H9 (cell line): ENCODE measurements at regions not wholly inside any gene's neighbourhood (a gene's known extent, or its start where the extent isn't known, plus 50 kb on each side); places are given as distances from the start of the nearest gene placed in this dataset.
A peak's percentile ranks its signal among the peaks of the same experiment; 100 is the strongest.

Experiments
- DNase-seq: peaks from one replicate; pipeline ENCODE4 v3.0.0-alpha.2; 2017
- H2AFZ ChIP-seq: one replicate; pipeline ENCODE4 v1.6.1; 2013; ENCODE audit warnings: mild to moderate bottlenecking, low read length, control low read depth, moderate library complexity
- H2AK5ac ChIP-seq: 2 replicates; pipeline ENCODE4 v1.6.1; 2013; ENCODE audit warnings: low read length, control low read depth, mixed read lengths; ENCODE audit not compliant: insufficient read length
- H2BK120ac ChIP-seq: one replicate; pipeline ENCODE4 v1.6.1; 2013; ENCODE audit warnings: low read depth, mild to moderate bottlenecking, low read length, control low read depth, inconsistent platforms; ENCODE audit not compliant: poor library complexity, severe bottlenecking
- H2BK12ac ChIP-seq: 2 replicates; pipeline ENCODE4 v1.6.1; 2013; ENCODE audit warnings: low read length, control low read depth, mixed read lengths, low read depth; ENCODE audit not compliant: insufficient read length
- H2BK15ac ChIP-seq: 2 replicates; pipeline ENCODE4 v1.6.1; 2013; ENCODE audit warnings: low read depth, low read length, control low read depth
- H2BK20ac ChIP-seq: one replicate; pipeline ENCODE4 v1.6.1; 2013; ENCODE audit warnings: low read depth, mild to moderate bottlenecking, low read length, control low read depth, inconsistent platforms; ENCODE audit not compliant: poor library complexity, severe bottlenecking
- H2BK5ac ChIP-seq: 2 replicates; pipeline ENCODE4 v1.6.1; 2013; ENCODE audit warnings: low read length, control low read depth, mixed read lengths; ENCODE audit not compliant: insufficient read length
- H3K14ac ChIP-seq: 2 replicates; pipeline ENCODE4 v1.6.1; 2013; ENCODE audit warnings: low read length, control low read depth; ENCODE audit not compliant: insufficient read depth
- H3K18ac ChIP-seq: 2 replicates; pipeline ENCODE4 v1.6.1; 2013; ENCODE audit warnings: low read depth, mild to moderate bottlenecking, mixed read lengths, low read length, control low read depth; ENCODE audit not compliant: insufficient read length
- H3K23ac ChIP-seq: 2 replicates; pipeline ENCODE4 v1.6.1; 2013; ENCODE audit warnings: low read length, control low read depth, mixed read lengths, low read depth; ENCODE audit not compliant: insufficient read length
- H3K23me2 ChIP-seq: 2 replicates; pipeline ENCODE4 v1.6.1; 2013; ENCODE audit warnings: low read depth, mild to moderate bottlenecking, mixed read lengths, low read length, control low read depth; ENCODE audit not compliant: insufficient read length, poor library complexity, severe bottlenecking
- H3K27ac ChIP-seq: 2 replicates; pipeline ENCODE4 v1.5.1; 2013; ENCODE audit warnings: low read length, control low read depth, mixed read lengths, low read depth; ENCODE audit not compliant: insufficient read length
- H3K27me3 ChIP-seq: 2 replicates; pipeline ENCODE4 v1.6.1; 2013; ENCODE audit warnings: low read length, control low read depth, inconsistent platforms; ENCODE audit not compliant: insufficient read depth
- H3K4ac ChIP-seq: 2 replicates; pipeline ENCODE4 v1.6.1; 2013; ENCODE audit warnings: low read depth, mild to moderate bottlenecking, control low read depth, inconsistent platforms, low read length, moderate library complexity
- H3K4me1 ChIP-seq: 2 replicates; pipeline ENCODE4 v1.6.1; 2013; ENCODE audit warnings: low read length, control low read depth, inconsistent platforms; ENCODE audit not compliant: insufficient read depth
- H3K4me2 ChIP-seq: 2 replicates; pipeline ENCODE4 v1.6.1; 2013; ENCODE audit warnings: low read length, control low read depth, mixed read lengths; ENCODE audit not compliant: insufficient read length, insufficient read depth
- H3K56ac ChIP-seq: 2 replicates; pipeline ENCODE4 v1.6.1; 2013; ENCODE audit warnings: low read depth, mild to moderate bottlenecking, mixed read lengths, low read length, control low read depth; ENCODE audit not compliant: insufficient read length
- H3K79me1 ChIP-seq: 2 replicates; pipeline ENCODE4 v1.6.1; 2013; ENCODE audit warnings: low read depth, mild to moderate bottlenecking, moderate library complexity, low read length, control low read depth, inconsistent platforms; ENCODE audit not compliant: insufficient read depth, poor library complexity, severe bottlenecking
- H3K79me2 ChIP-seq: 2 replicates; pipeline ENCODE4 v1.6.1; 2013; ENCODE audit warnings: low read length, control low read depth, inconsistent platforms; ENCODE audit not compliant: insufficient read depth
- H3K9ac ChIP-seq: 2 replicates; pipeline ENCODE4 v1.6.1; 2013; ENCODE audit warnings: low read length, control low read depth, mixed read lengths; ENCODE audit not compliant: insufficient read length; ENCODE audit errors: extremely low read depth
- H3K9me3 ChIP-seq: one replicate; pipeline ENCODE4 v1.6.1; 2013; ENCODE audit warnings: low read depth, low read length, inconsistent platforms; ENCODE audit not compliant: control insufficient read depth
- H3T11ph ChIP-seq: one replicate; pipeline ENCODE4 v1.6.1; 2013; ENCODE audit warnings: mild to moderate bottlenecking, low read length, control low read depth, inconsistent platforms
- H4K20me1 ChIP-seq: one replicate; pipeline ENCODE4 v1.6.1; 2013; ENCODE audit not compliant: control insufficient read depth, insufficient read length, insufficient read depth
- H4K5ac ChIP-seq: 2 replicates; pipeline ENCODE4 v1.6.1; 2013; ENCODE audit warnings: low read depth, mild to moderate bottlenecking, mixed read lengths, low read length, control low read depth; ENCODE audit not compliant: insufficient read length
- H4K8ac ChIP-seq: replicated peaks from 2 replicates; pipeline ENCODE4 v1.6.1; 2013; ENCODE audit warnings: low read length, control low read depth, mixed read lengths, low read depth; ENCODE audit not compliant: insufficient read length
- H4K91ac ChIP-seq: 2 replicates; pipeline ENCODE4 v1.6.1; 2013; ENCODE audit warnings: low read depth, mild to moderate bottlenecking, moderate library complexity, mixed read lengths, low read length, control low read depth; ENCODE audit not compliant: insufficient read length
- H3K27ac Mint-ChIP-seq, 3 experiments: 2 replicates in 2 of 3; 3 replicates in 1 of 3; pipeline ENCODE4 v1.8.0; 2020 to 2021; ENCODE audit warnings: mixed read lengths in 3 of 3, mild to moderate bottlenecking in 1 of 3, moderate library complexity in 1 of 3
- H3K27me3 Mint-ChIP-seq: 2 replicates; pipeline ENCODE4 v1.8.0; 2021; ENCODE audit warnings: low read depth, mild to moderate bottlenecking, moderate library complexity, mixed read lengths
- H3K36me3 Mint-ChIP-seq, 3 experiments: 2 replicates in 2 of 3; 3 replicates in 1 of 3; pipeline ENCODE4 v1.8.0; 2020 to 2021; ENCODE audit warnings: low read depth in 3 of 3, mixed read lengths in 3 of 3; ENCODE audit not compliant: insufficient read depth in 1 of 3
- H3K4me1 Mint-ChIP-seq, 2 experiments: 2 replicates each; pipeline ENCODE4 v1.8.0; 2020; ENCODE audit warnings: mixed read lengths in 2 of 2
- H3K4me3 Mint-ChIP-seq, 2 experiments: 2 replicates in 1 of 2; 3 replicates in 1 of 2; pipeline ENCODE4 v1.8.0; 2020 to 2021; ENCODE audit warnings: mild to moderate bottlenecking in 2 of 2, mixed read lengths in 2 of 2, moderate library complexity in 1 of 2
- H3K9me3 Mint-ChIP-seq, 2 experiments: 2 replicates in 1 of 2; 3 replicates in 1 of 2; pipeline ENCODE4 v1.8.0; 2020; ENCODE audit warnings: mild to moderate bottlenecking in 2 of 2, mixed read lengths in 2 of 2, moderate library complexity in 1 of 2
- CTCF ChIP-seq: fragments of 200-600 bp; sonication (generic); conservative IDR thresholded peaks from 3 replicates; pipeline ENCODE4 v1.8.0; 2021; ENCODE audit warnings: antibody characterized with exemption, mild to moderate bottlenecking
- WGBS: extraction: QIAGEN DNeasy Blood & Tissue Kit; methylation state at CpG from one replicate; pipeline ENCODE4 v1.1.7; 2013; ENCODE audit warnings: missing lambda C conversion rate, low lambda C conversion rate, mixed read lengths; ENCODE audit not compliant: insufficient read length; ENCODE audit errors: extremely low coverage; 5-methylcytosine and 5-hydroxymethylcytosine counted together

DNA sequence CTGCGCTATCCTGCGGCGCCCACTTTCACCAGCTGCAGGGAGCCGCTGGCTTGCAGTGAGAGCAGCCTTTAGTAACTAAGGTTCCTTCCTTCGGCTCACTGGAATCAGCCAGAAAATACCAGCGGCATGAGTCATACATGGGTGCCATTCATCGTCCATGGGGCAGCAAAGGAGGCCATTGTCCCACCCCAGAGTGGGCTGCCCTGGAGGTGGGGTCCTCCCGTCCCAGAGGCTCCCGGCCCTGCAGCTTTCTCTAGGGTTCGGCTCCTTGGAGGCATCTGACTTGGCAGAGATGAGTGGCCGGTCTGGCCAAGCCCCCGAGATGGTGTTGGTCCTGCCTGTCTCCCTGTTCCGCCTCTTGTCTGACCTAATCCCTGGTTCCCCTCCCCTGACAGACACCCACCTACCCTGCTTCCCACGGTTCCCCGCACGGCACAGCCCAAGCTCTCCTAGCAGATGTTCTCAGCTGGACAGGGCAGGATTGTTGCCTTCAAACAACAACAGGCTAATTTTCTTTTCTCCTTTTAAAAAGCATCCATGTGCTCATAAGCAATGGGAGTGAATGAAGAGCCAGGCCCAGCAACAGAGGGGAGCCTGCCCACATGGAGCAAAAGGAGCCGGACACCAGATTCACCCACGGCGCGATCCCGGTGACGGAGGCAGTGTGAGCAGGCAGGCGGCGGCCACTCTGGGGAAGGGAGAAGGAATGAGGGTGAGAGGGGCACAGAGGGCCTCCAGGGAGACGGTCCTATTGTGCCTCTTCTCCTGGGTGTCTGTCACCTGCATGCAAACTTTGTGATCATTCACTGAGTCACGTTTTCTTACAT is 97.0 kb upstream of the COL5A1 start:
- Histone ChIP-seq H2AK5ac (no peak overlapping the region), H3K18ac (peak overlapping the region; percentile 36), H3K23ac (no peak overlapping the region), H2BK15ac (no peak overlapping the region), H2AFZ (no peak overlapping the region), H3K4me1 (no peaks in the 10 kb centered on the region; the same call in 1 of the 2 replicates), H3K23me2 (no peaks in the 10 kb centered on the region), H3K9me3 (no peaks in the 10 kb centered on the region), H3K79me2 (no peaks in the 10 kb centered on the region), H3K27me3 (no peaks in the 10 kb centered on the region), H3K9ac (no peak overlapping the region), H2BK20ac (no peak overlapping the region), H2BK12ac (no peak overlapping the region), H4K20me1 (no peaks in the 10 kb centered on the region), H3K56ac (no peak overlapping the region), H4K91ac (no peak overlapping the region), H3K4me2 (no peak overlapping the region), H4K5ac (no peak overlapping the region), H3K79me1 (no peaks in the 10 kb centered on the region), H4K8ac (no peak overlapping the region), H2BK5ac (no peak overlapping the region), H3T11ph (no peak overlapping the region), H3K27ac (no peak overlapping the region), H3K4ac (no peak overlapping the region), H3K14ac (0 out of 2 replicates have a peak overlapping the region, but pooled peaks have one; percentile 1), H2BK120ac (no peak overlapping the region)
- H3K27ac Mint-ChIP-seq = peak overlapping the region in 1 of 3 experiments; percentile 94; a peak in 3 of 7 replicates
- peaks cover 10 to 23% of the 10 kb centered on the region in 2 experiments for H3K4me1 Mint-ChIP-seq
- no CpG with 5 or more reads among the region's 26 CpGs for WGBS
- H3K36me3 Mint-ChIP-seq = no peaks in the 10 kb centered on the region
- no peak for TF ChIP-seq CTCF
- DNase-seq = peak; percentile 76
- no peaks in the 10 kb centered on the region; the same call in none of the 2 replicates for H3K27me3 Mint-ChIP-seq
- H3K9me3 Mint-ChIP-seq = peaks cover 4 to 6% of the 10 kb centered on the region in 2 experiments; a peak in 3 of 5 replicates
- H3K4me3 Mint-ChIP-seq = no peak overlapping the region
